ENCODE measurements at regions not wholly inside any gene's neighbourhood (a gene's known extent, or its start where the extent isn't known, plus 50 kb on each side); places are given as distances from the start of the nearest gene placed in this dataset.

DNA sequence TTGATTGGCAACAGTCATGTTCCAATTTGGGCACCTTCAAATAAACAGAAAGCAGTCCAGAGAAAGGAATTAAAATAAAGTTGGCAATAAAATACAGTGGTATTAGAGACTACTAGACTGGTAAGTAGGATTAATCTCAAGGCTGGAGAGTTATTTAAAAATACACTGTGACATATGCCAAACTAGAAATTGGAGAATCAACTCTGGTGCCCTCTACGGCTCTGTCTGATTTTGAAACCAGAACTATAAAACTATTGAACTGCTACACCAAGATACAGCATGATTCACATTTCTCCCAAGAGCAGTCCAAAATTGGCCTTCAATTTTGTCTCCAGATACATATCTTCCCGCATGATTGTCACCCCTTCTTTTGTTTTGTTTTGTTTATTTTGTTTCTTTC lies 78.7 kb upstream of the FAM47B start:
- H3K27me3 Mint-ChIP-seq (ENCODE audit: low read depth), result no peaks in the 10 kb centered on the region
- H3K27ac Mint-ChIP-seq (ENCODE audit: unreplicated experiment), result no peak overlapping the region
- H3K9me3 Mint-ChIP-seq (ENCODE audit: low read depth), result peaks cover 14% of the 10 kb centered on the region
- peaks cover 1% of the 10 kb centered on the region for H3K36me3 Mint-ChIP-seq (ENCODE audit: low read depth)
- no peak for DNase-seq (ENCODE audit: low spot score)
- TF ChIP-seq, protein P1, sequence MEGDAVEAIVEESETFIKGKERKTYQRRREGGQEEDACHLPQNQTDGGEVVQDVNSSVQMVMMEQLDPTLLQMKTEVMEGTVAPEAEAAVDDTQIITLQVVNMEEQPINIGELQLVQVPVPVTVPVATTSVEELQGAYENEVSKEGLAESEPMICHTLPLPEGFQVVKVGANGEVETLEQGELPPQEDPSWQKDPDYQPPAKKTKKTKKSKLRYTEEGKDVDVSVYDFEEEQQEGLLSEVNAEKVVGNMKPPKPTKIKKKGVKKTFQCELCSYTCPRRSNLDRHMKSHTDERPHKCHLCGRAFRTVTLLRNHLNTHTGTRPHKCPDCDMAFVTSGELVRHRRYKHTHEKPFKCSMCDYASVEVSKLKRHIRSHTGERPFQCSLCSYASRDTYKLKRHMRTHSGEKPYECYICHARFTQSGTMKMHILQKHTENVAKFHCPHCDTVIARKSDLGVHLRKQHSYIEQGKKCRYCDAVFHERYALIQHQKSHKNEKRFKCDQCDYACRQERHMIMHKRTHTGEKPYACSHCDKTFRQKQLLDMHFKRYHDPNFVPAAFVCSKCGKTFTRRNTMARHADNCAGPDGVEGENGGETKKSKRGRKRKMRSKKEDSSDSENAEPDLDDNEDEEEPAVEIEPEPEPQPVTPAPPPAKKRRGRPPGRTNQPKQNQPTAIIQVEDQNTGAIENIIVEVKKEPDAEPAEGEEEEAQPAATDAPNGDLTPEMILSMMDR (IDR thresholded peaks at IDR 0.05), result no peak
- peaks cover 10% of the 10 kb centered on the region for H3K4me1 Mint-ChIP-seq (ENCODE audit: low read depth)
- no peak overlapping the region for H3K4me3 Mint-ChIP-seq (ENCODE audit: unreplicated experiment)

- H3K36me3 Mint-ChIP-seq (ENCODE audit: low read depth), result peaks cover 3% of the 10 kb centered on the region
- DNase-seq (ENCODE audit: low spot score), result no peak
- H3K4me1 Mint-ChIP-seq (ENCODE audit: low read depth), result peaks cover 10% of the 10 kb centered on the region
- H3K4me3 Mint-ChIP-seq (ENCODE audit: unreplicated experiment), result no peak overlapping the region
- TF ChIP-seq, protein P1 (IDR thresholded peaks at IDR 0.05), result no peak
- no peaks in the 10 kb centered on the region for H3K27me3 Mint-ChIP-seq (ENCODE audit: low read depth)
- peaks cover 35% of the 10 kb centered on the region for H3K9me3 Mint-ChIP-seq (ENCODE audit: low read depth)
- H3K27ac Mint-ChIP-seq (ENCODE audit: unreplicated experiment), result no peak overlapping the region
These were observed 76.0 kb upstream of the FAM47B start for GRCh38 chrX:34866646-34867045.

DNA sequence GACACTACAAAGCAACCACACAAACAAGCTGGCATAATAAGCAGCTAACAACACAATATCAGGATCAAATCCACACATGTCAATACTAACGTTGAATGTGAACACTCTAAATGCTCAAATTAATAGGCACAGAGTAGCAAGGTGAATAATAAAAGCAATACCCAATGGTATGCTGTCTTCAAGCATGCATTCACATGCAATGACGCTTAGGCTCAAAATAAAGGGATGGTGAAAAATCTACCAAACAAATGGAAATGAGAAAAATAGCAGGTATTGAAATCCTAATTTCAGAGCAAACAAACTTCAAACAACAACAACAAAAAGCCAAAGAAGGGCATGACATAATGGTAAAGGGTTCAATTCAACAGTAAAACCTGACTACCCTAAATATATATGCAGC lies 74.0 kb upstream of the FAM47B start:
- H3K36me3 Mint-ChIP-seq (ENCODE audit: low read depth), result peaks cover 3% of the 10 kb centered on the region

DNA sequence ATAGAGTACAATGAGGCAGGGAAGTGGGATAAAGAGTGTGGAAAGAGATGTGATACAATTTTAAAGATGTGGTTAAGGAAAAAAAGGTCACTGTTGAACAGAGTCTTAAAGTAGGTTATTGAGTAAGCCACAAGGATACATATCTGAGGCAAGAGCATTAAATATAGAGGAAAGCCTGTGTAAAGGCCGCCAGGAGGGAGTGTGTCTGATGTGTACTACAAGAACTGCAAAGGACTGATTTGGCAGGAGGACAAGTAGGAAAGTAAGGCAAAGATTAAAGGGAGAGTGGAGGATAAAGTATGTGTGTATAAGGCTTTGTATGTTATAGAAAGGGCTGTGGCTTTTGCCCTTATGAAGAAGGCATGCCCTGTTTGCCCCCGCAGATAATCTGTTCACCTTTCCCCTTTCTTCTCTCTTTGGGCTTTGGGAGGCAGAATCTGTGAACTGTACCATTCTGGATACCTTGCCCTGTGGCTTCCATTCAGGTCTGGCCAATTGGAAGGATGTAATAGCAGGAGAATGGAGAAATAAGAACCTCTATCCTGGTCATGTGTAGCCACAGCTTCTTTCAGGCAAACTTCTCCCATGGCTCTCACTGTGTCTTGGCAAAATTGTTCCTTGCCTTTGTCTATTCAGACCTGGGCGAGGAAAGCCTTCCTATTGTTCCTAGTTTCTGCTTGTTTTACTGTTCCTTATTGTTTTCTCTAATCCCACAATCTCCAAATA lies 68.9 kb upstream of the FAM47B start:
- peaks cover 45% of the 10 kb centered on the region for H3K4me1 Mint-ChIP-seq (ENCODE audit: low read depth)
- H3K27me3 Mint-ChIP-seq (ENCODE audit: low read depth), result no peaks in the 10 kb centered on the region
- TF ChIP-seq, protein P1 (IDR thresholded peaks at IDR 0.05), result no peak
- H3K4me3 Mint-ChIP-seq (ENCODE audit: unreplicated experiment), result no peak overlapping the region
- peak overlapping the region; percentile 92 for H3K27ac Mint-ChIP-seq (ENCODE audit: unreplicated experiment)
- H3K9me3 Mint-ChIP-seq (ENCODE audit: low read depth), result peaks cover 21% of the 10 kb centered on the region
- H3K36me3 Mint-ChIP-seq (ENCODE audit: low read depth), result peaks cover 2% of the 10 kb centered on the region
- DNase-seq (ENCODE audit: low spot score), result no peak

More for the DNA sequence above, 74.0 kb upstream of the FAM47B start:
- TF ChIP-seq, protein P1 (IDR thresholded peaks at IDR 0.05), result no peak
- DNase-seq (ENCODE audit: low spot score), result no peak
- Mint-ChIP-seq H3K9me3 (ENCODE audit: low read depth) (peaks cover 35% of the 10 kb centered on the region), H3K27me3 (ENCODE audit: low read depth) (no peaks in the 10 kb centered on the region), H3K4me1 (ENCODE audit: low read depth) (peaks cover 15% of the 10 kb centered on the region), H3K4me3 (ENCODE audit: unreplicated experiment) (no peak overlapping the region), H3K27ac (ENCODE audit: unreplicated experiment) (no peak overlapping the region)

- no peak for DNase-seq (ENCODE audit: low spot score)
- TF ChIP-seq, protein P1 (IDR thresholded peaks at IDR 0.05), result no peak
- peak overlapping the region; percentile 92 for H3K27ac Mint-ChIP-seq (ENCODE audit: unreplicated experiment)
- H3K4me1 Mint-ChIP-seq (ENCODE audit: low read depth), result peaks cover 50% of the 10 kb centered on the region
- peaks cover 2% of the 10 kb centered on the region for H3K36me3 Mint-ChIP-seq (ENCODE audit: low read depth)
- H3K9me3 Mint-ChIP-seq (ENCODE audit: low read depth), result peaks cover 19% of the 10 kb centered on the region
- no peak overlapping the region for H3K4me3 Mint-ChIP-seq (ENCODE audit: unreplicated experiment)
- no peaks in the 10 kb centered on the region for H3K27me3 Mint-ChIP-seq (ENCODE audit: low read depth)
These were observed 67.8 kb upstream of the FAM47B start for GRCh38 chrX:34874763-34875162.

All from chondrocyte (in vitro differentiated cells).